Fibroblast of lung (primary cell): ENCODE measurements at regions not wholly inside any gene's neighbourhood (a gene's known extent, or its start where the extent isn't known, plus 50 kb on each side); places are given as distances from the start of the nearest gene placed in this dataset.

ENCODE experiments used
- CTCF ChIP-seq, 2 donors: IDR thresholded peaks in 1 of 2; conservative IDR thresholded peaks in 1 of 2; 1 replicate in 1 of 2; 2 replicates in 1 of 2; pipeline ENCODE4 v1.5.1; 2011 to 2012; ENCODE audit warnings: low read length in 2 of 2, control low read depth in 1 of 2, inconsistent platforms in 1 of 2, low read depth in 1 of 2, mild to moderate bottlenecking in 1 of 2
- EZH2 ChIP-seq: IDR thresholded peaks from 2 replicates; pipeline ENCODE4 v1.5.1; 2012; ENCODE audit warnings: low read length, control low read depth, mild to moderate bottlenecking; ENCODE audit errors: missing control alignments

- TF ChIP-seq EZH2 (no peak), CTCF (conservative IDR thresholded peaks at IDR 0.05 in 1 of 2, IDR thresholded peaks at IDR 0.05 in 1 of 2; ENCODE audit: low read depth in 1 of 2, low read length in 2 of 2) (no peak)
These were observed 228.5 kb downstream of the FRK start for GRCh38 chr6:115832186-115832585.
